ENCODE measurements at regions not wholly inside any gene's neighbourhood (a gene's known extent, or its start where the extent isn't known, plus 50 kb on each side); places are given as distances from the start of the nearest gene placed in this dataset.
A peak's percentile ranks its signal among the peaks of the same experiment; 100 is the strongest.

- DNase-seq, result no peak
Observed at GRCh38 chr10:124301736-124302135, 117.0 kb downstream of the OAT start.

- DNase-seq, result no peak
Observed at GRCh38 chr10:124300735-124301134, 118.0 kb downstream of the OAT start.

GRCh38 chr10:124300224-124300623 is 118.5 kb downstream of the OAT start:
- DNase-seq, result no peak

- no peak for DNase-seq
Observed at GRCh38 chr10:124299696-124300095, 119.0 kb downstream of the OAT start.

- DNase-seq, result no peak
Observed at GRCh38 chr10:124298891-124299290, 119.8 kb downstream of the OAT start.

- no peak for DNase-seq
Observed at GRCh38 chr10:124296813-124297788, 121.6 kb downstream of the OAT start.

GRCh38 chr10:124296121-124296812 is 122.5 kb downstream of the OAT start:
- DNase-seq, result peak; percentile 79

GRCh38 chr10:124294811-124295770 is 123.6 kb downstream of the OAT start:
- DNase-seq, result peak; percentile 7

- DNase-seq, result no peak
Observed at GRCh38 chr10:124293616-124294449, 124.9 kb downstream of the OAT start.

- no peak for DNase-seq
Observed at GRCh38 chr10:124292911-124293615, 125.7 kb downstream of the OAT start.

GRCh38 chr10:124291001-124291701 is 127.6 kb downstream of the OAT start:
- DNase-seq, result no peak

GRCh38 chr10:124289851-124290795 is 128.6 kb downstream of the OAT start:
- no peak for DNase-seq

GRCh38 chr10:124288928-124289850 is 129.5 kb downstream of the OAT start:
- no peak for DNase-seq

GRCh38 chr10:124288486-124288885 is 130.2 kb downstream of the OAT start:
- no peak for DNase-seq

- no peak for DNase-seq
Observed at GRCh38 chr10:124287791-124288190, 130.9 kb downstream of the OAT start.

- no peak for DNase-seq
Observed at GRCh38 chr10:124287071-124287685, 131.5 kb downstream of the OAT start.

- no peak for DNase-seq
Observed at GRCh38 chr10:124286621-124287020, 132.1 kb downstream of the OAT start.

Data from NCI-H1092 treated with DMSO at 0.1 percent for 48 hours (cell line).